GM18520 (cell line): ENCODE measurements at regions not wholly inside any gene's neighbourhood (a gene's known extent, or its start where the extent isn't known, plus 50 kb on each side); places are given as distances from the start of the nearest gene placed in this dataset.
A peak's percentile ranks its signal among the peaks of the same experiment; 100 is the strongest.
"Not testable (repeated sequence)": the region's sequence is repeated elsewhere in the genome, so short reads cannot be mapped to it uniquely, and the experiment has no call there.

Experiments used
- ATAC-seq: cut with Tn5 transposase; IDR thresholded peaks from one replicate; pipeline ENCODE4 v1.9.1; 2021; ENCODE audit not compliant: unreplicated experiment

DNA sequence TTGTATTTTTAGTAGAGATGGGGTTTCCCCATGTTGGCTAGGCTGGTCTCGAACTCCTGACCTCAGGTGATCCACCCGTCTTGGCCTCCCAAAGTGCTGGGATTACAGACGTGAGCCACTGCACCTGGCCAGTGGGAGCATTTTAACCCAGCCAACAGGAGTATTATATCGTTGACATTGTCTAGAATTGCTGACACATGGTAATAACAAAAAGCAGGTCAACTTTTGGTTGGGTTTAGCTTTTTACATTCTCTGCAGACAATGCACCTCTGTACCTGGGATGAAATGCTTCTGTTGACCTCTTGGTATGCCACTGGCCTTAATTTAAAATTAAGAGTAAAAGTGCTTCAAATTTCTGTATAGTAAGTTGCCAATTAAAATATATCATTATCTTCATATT is 245.6 kb downstream of the TTC6 start:
- not testable (repeated sequence) for ATAC-seq

DNA sequence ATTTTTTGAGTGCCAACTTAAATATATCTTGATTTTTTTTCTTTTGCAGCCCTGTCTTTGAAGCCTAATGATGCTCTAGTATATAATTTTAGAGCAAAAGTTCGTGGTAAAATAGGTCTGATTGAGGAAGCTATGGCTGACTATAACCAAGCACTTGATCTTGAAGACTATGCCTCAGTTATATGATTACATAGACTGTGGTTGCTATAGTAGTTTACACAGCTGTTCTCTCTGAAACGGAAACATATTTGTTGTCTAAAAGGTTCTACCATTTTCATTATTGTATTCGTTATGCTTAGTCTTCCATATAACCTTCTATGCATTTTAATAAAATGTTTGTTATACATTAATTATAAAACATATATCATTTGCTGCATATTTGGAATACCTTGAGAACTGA is 246.7 kb downstream of the TTC6 start:
- ATAC-seq, result no peak

DNA sequence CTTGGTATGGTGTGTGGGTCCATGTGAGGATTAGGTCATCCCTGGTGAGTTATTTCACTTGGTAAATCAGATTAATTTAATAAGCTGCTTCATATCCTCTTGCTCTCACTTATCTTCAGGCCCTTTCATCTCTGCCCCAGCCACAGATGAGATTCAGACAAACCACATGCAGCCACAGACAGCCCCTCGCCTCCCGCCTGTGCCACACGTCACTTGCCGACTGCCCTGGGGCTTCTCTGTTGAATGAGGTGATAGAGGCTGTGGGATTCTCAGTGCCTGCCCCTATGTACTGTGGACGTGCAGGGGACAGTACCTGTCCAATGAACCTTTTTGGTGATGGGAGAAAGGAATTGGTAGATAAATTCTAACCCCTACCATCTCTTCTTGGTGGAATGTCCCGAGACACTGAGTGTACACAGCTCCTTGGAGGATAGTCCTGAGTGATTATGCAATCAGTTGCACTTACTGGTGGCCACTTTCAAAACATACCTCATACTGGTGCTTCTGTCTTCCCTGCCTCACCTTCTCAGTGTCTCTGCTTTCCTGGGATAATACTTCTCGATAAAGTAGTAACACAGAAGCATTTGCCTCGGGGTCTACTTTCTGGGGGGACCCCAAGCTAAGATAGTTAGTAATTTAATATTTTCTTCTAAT is 248.7 kb downstream of the TTC6 start:
- no peak for ATAC-seq

DNA sequence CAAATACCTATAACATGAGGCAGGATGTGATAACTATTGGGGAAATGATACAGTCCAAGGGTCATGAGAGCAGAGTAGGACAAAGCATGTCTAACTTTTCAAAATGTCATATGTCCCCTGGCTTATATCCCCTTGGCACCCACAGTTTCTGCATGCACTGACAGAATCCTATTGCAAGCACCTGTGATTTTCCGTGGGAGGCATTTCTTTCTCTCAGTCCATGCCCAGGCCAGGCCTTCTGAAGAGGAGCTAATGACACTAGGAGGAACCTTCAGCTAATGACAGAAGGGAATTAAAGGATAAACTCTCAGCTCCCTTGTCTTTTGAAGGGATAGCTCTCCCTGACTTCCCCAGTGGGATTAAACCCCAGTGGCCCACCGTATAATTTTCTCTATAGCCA is 249.2 kb downstream of the TTC6 start:
- no peak for ATAC-seq

DNA sequence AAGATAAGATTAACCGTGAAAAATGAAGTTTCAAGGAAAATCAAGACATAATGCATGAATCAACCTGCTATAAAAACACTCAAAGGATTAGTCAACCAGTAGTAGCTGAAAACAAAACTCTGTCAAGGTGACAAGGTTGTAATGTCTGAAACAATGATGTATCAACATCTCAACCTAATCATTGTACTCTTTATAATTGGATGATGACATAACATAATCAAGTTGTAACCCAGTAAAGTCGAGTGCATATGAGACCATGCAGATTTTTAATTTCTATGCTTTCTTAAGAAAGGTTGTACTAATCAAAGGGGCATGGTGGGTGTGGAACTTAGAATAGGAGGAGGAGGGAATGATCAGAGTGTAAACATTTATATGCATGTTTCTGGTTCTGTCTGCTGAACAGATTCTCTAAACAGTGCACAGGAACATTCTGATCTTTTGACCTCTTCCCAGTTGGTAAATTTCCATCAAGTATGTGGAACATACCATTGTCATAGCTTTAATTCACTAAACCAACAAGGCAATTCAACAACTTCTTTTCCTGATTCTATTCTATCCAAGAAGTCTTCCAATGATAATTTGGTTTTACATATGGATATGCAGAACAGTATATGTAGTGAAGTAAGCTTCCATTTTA is 253.7 kb downstream of the TTC6 start:
- no peak for ATAC-seq

DNA sequence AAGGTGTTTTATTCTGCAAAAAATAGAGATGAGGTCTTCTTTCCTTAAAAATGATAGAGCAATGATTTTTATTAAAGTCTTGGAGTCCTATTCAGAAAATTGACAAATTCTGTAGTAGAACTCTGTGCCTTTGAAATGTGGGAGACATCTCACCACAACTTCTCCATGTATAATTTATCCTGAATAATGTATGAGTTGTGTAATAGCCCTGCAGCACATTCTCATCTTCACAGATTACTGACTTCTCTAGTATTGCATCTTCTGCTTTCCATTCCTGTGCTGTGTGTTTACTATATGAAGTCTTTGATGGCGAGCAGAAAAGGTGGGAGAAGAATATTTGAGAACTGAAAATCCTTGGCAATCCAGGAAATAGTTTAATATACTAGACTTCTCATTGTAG is 255.6 kb downstream of the TTC6 start:
- no peak for ATAC-seq

DNA sequence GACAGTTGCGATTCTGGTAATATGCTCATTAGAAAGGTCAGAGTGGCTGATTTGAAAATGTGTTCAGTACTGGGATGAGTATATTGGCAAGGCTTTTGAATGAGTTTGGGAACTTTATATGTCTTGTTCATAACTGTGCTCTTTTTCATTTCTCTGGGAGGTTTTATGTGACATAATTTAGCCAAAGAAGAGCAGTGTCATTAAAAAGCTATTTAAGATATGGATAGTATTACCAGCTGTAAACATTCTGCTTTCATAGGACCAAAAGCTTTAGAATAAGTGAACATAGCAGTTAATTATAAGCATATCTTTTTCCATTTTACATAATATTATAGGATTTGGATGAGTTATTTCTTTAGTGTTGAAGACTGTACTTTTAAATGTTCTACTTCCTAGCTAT is 260.4 kb downstream of the TTC6 start:
- ATAC-seq, result no peak

DNA sequence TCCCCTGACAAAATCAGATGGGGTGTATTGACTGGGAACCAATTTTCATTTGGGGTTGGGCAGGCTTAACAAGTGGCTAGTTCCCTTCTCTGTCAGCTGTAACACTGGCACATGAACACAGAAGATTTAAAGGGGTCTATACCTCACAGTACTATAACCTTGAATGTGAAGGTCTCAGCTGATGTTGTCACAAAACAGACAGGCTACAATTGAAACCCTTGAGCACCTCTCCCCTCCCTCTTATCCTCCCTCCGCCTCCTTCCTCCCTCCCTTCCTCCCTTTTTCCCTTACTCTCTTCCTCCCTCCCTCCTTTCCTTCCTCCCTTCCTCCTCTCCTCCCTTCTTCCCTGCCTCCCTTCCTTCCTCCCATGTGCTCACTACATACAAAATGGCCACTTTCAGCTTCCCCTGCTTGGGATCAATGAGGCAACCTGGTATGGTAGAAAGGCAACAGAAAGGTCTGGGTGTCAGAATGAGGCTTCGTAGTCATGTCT is 262.4 kb downstream of the TTC6 start:
- ATAC-seq, result no peak

DNA sequence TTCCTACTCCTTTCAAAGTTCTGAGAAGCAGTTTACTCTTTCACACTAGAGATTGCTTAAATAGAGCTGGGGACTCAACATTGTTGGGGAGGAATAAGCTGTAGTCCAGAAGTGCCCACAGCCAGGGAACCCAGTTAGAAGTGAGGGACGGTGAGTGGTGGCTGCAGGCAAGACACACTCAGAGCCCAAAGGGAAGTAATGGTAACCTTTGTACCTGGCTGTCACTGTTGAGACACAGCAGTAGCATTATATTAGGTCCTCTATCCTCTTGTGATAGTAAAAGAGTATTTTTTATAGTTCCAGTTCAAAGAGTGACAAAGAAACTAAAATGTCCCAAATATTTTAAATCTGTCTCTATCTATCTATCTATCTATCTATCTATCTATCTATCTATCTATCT is 263.3 kb downstream of the TTC6 start:
- no peak for ATAC-seq

DNA sequence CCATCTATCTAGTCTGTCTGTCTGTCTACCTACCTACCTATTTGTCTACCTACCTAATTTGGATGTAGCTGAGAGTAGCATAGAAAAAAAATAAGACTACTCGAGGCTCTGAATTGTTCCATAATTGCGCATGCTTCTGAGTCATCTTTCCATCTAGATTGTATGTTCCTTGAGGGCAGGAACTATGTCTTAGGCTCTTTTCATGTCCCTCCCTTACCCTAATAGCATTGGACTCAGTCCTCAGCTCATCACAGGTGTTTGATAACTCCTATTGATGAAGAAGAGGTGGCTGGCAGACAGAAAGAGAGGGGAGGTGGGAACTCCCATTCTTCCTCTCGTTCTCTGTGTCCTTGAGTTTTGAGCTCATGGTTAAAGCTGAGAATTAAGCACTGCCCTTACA is 263.7 kb downstream of the TTC6 start:
- no peak for ATAC-seq

DNA sequence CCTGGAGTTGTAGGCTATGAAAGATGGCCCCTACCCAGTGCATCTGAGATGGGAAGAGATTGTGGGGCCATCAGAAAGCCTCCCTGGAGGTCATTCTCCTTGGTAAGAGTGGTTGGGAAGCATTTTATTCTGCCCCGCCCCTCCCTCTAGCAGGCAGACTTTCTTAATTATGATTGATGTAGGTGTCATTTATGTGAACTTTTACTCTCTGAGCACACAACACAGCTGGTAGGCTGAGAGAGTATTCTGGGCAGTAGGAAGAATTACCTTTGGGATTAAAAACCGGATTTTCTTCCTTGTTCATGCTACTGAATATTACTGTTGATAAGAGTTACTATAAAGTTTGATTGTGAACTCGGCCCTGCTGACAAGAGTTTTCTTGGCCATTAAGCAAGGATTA is 266.8 kb downstream of the TTC6 start:
- no peak for ATAC-seq

DNA sequence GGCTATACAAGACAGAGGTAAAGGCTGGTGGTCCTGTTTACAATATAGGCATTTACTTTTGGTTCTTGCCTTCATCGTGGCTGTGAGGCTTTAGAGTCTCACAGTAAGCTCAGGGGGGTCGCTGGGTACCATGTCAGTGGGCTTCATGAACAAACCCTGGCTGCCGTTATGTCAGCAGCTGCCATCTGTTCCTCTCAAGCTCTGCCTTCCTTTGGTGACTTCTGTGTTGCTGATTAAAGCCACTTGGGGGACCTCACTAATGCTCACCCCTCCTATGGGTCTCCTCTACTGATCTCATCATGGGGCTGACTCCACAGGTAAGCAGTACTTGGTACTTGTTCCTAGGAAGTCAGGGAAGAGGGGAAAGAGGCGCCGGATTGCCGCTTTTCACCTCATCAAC is 268.7 kb downstream of the TTC6 start:
- no peak for ATAC-seq

DNA sequence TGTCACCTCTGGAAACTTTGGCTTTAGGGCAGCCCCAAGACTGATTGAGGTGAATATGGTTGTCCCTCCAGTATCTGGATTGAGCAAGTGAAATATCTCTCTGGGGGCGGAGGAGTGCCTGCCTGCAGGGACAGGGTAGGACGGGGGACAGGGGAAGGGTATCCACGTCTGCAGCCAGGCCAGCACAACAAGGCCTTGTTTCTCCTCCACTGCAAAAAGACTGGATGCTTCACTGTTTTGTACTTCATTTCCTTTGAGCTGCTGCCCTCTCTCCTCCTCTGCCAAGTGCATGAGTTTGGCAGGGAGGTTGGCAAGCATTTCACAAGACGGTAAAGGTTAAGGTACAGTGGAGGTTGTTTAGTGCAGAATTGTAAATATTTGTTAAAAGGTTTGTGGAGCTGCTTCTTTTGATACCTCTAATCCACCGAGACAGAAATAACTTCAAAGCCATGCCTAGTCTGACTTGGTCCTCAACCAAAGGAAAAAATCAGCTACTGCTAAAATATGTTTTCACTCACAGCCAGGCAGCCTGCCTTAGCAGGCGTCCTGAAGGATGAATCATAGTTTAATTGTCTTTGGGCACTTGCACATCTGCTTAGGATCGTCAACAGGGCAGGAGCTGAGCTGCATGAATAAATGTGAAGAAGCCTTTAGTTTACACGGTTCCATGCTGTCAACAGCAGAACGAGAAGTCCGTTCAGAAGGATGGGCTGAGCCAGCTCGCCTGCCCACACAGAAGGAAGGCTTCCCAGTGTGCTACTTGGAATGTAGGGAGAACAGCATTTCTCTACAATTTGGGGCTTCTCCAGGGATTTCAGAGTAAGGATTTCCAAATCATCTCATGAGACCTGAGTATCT is 269.7 kb downstream of the TTC6 start:
- no peak for ATAC-seq

DNA sequence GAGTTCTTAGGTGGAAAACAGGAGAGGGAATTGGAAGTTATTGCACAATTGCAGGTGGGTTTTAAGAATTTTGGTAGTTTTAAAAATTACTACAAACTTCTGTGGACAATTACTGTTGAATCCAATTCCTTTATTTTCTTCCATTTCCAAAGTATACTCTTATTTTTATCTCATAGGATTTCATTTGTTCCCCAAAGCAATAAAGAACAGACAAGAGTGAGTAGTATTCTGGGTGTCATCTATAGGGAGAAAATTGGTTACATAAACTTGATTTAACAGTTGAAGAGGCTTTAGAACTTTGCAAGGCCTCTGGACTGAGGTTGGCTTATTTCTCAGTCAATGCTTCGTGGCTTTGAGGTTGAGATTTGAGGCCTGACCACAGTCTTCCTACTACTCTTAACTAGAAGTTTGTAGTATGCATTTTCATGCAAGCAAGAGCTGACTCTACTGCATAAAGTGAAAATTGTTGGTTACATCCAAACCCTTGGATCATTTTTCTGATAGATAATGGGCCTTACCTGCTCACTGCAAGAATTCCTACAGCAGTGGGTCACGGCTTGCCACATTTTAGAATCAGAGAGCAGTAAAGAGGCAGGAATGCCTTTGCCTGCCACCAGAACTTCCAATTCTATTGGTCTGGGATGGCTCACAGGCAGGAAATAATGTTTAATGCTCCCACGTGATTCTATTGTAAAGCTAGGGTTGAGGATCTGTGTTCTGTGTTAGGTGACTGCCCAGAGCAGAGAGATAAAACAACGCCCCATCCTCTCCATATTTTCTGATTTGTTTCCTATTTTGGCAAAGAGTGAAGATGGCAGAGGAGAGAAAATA is 270.5 kb downstream of the TTC6 start:
- ATAC-seq, result no peak

DNA sequence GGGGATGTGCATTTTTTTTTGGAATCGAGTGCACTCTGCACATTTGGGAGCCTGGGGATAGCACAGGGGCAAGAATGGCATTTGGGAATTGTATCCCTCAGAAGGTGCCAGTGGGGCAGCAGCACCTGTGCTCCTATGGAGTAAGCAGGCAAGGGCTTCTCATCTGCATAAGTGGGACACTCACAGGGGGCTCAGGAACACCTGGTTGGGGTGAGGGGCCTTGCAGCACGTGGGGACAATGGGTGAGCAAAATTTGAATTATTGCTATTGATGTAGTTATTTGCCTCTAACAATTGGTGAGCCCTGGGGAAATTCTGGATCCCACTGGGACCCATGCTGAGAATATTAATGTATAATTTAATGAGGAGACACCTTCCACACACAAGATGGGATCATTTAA is 274.2 kb downstream of the TTC6 start:
- ATAC-seq, result no peak

DNA sequence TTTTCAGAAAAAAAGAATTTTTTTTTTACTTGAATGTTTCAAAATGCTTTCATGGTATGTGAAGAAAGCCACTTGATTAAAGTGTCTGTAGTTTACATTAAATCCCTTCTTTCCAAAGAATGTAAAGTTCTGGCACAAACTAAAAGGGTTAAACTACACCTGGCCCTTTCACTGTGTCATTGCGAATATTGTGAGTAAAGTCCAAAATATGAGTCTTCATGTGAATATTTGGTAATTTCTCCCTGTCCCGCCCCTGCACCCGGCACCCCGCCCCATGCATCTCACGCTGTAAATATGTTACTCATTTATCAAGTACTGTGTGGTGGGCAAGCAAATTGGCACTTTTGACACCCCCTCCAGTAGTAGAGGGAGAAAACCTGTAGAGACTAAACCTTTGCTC is 274.7 kb downstream of the TTC6 start:
- no peak for ATAC-seq

DNA sequence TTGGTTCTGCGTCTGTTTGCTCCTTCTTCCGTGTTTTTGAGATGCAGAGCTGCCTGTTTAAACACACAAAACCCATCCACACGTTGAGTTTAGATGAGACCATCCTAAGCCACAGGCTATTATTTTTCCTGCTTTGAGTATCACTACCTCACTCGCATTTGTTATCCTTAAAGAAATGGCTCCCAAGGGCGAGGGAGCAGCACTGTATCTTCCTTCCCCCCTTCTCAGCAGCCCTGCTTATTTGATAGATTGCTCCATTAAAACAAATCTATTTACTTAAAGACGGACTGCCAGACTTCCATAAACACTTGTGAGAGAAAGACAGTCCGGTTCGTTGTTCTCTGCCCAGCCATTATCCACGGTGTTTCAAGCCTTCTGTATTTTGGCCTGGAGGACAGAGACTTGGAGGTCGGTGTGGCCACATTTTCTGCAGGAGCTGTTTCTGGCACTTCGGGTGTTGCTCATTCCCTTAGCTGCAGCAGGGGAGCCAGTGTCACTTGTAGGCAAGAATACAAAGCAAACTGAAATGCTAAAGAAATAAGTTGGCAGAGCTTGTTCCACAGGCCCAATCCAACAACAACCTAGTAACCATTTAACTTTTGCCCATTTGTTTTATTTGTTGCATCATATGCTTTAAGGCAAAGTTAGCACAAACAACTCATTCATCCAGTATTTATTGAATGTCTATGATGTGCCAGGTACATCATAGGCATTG is 275.4 kb downstream of the TTC6 start:
- no peak for ATAC-seq

DNA sequence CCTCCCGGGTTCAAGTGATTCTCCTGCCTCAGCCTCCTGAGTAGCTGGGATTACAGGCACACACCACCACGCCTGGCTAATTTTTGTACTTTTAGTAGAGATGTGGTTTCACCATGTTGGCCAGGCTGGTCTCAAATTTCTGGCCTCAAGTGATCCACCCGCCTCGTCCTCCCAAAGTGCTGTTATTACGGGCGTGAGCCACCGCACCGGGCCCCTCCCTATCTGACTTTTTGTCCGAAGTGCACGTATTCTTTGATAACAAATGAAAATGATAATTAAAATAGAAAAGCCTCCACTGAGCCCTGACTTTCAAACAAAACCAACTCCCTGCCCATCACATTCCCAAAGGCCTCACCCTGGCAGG is 278.6 kb downstream of the TTC6 start:
- not testable (repeated sequence) for ATAC-seq

DNA sequence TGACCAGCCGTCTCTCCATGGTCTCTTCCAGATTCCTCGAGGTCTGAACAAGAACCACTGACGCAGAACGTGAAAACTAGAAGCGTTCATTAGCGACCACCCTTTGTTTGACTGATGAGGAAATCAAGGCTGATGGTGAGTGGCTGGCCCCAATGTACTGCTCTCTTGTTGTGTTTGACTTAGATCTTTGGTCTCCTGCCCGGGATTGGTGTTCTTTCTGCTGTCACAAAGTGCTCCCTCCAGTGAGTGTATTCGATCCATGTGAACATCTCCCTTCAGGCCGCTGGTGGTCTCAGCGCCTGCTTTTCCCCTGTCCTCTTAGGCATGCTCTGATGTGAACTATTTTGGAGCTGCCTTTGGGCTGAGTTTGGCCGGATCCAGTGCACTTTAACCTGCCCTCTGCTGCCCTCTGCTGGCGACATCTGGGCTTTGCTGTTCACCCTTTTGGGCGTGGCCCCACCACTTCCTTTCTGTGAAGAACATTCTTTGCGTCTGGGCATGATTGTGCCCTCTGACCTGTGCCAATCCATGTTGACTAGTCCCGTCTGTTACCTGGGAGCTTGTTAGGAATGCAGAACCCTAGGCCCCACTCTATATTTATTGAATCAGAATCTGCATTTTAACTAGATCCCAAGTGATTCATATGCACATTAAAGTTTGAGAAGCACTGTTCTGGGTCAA is 279.1 kb downstream of the TTC6 start:
- ATAC-seq, result peak; percentile 88

DNA sequence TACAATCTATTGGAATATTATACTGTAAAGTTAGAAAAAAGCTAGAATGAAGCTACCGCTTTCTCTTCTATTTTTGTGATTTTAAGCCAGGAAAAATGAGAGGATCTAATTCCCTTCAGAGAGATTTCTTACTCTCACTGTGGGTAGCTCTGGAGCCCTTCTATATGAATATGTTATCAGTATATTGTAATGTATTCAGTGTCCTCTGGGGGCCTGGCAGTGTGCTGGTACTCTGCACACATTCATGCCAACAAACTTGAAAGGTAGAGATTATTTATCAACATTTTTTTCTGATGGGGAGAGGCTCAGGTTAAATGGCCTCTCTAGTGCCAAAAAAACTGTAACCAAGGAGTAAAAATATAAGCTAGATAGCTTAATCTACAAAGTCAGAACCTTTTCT is 292.8 kb downstream of the TTC6 start:
- no peak for ATAC-seq
